ENCODE measurements at regions not wholly inside any gene's neighbourhood (a gene's known extent, or its start where the extent isn't known, plus 50 kb on each side); places are given as distances from the start of the nearest gene placed in this dataset.

- TF ChIP-seq CREB5 (CRISPR knock-in tag; IDR thresholded peaks at IDR 0.05; ENCODE audit: low read depth) = no peak
- no peak for TF ChIP-seq ARNTL (CRISPR knock-in tag; IDR thresholded peaks at IDR 0.05; ENCODE audit: borderline replicate concordance, low read depth)
- TF ChIP-seq ZNF565 (CRISPR knock-in tag; conservative IDR thresholded peaks at IDR 0.05; ENCODE audit: low read depth) = no peak
- TF ChIP-seq RARB (CRISPR knock-in tag; IDR thresholded peaks at IDR 0.05) = no peak
- no peak for TF ChIP-seq ESRRG (CRISPR knock-in tag; IDR thresholded peaks at IDR 0.05)
- TF ChIP-seq, protein P1, sequence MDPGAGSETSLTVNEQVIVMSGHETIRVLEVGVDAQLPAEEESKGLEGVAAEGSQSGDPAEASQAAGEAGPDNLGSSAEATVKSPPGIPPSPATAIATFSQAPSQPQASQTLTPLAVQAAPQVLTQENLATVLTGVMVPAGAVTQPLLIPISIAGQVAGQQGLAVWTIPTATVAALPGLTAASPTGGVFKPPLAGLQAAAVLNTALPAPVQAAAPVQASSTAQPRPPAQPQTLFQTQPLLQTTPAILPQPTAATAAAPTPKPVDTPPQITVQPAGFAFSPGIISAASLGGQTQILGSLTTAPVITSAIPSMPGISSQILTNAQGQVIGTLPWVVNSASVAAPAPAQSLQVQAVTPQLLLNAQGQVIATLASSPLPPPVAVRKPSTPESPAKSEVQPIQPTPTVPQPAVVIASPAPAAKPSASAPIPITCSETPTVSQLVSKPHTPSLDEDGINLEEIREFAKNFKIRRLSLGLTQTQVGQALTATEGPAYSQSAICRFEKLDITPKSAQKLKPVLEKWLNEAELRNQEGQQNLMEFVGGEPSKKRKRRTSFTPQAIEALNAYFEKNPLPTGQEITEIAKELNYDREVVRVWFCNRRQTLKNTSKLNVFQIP (CRISPR knock-in tag; IDR thresholded peaks at IDR 0.05; ENCODE audit: borderline replicate concordance, low read depth) = no peak
- no peak for TF ChIP-seq OSR1 (CRISPR knock-in tag; IDR thresholded peaks at IDR 0.05)
- TF ChIP-seq, protein P2, sequence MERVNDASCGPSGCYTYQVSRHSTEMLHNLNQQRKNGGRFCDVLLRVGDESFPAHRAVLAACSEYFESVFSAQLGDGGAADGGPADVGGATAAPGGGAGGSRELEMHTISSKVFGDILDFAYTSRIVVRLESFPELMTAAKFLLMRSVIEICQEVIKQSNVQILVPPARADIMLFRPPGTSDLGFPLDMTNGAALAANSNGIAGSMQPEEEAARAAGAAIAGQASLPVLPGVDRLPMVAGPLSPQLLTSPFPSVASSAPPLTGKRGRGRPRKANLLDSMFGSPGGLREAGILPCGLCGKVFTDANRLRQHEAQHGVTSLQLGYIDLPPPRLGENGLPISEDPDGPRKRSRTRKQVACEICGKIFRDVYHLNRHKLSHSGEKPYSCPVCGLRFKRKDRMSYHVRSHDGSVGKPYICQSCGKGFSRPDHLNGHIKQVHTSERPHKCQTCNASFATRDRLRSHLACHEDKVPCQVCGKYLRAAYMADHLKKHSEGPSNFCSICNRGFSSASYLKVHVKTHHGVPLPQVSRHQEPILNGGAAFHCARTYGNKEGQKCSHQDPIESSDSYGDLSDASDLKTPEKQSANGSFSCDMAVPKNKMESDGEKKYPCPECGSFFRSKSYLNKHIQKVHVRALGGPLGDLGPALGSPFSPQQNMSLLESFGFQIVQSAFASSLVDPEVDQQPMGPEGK (CRISPR knock-in tag; IDR thresholded peaks at IDR 0.05; ENCODE audit: borderline replicate concordance) = no peak
- TF ChIP-seq ISL1 (CRISPR knock-in tag; IDR thresholded peaks at IDR 0.05) = no peak
- no peak for TF ChIP-seq TSHZ2 (CRISPR knock-in tag; IDR thresholded peaks at IDR 0.05)
- no peak for TF ChIP-seq ZFP3 (CRISPR knock-in tag; IDR thresholded peaks at IDR 0.05)
- no peak for TF ChIP-seq PPARA (CRISPR knock-in tag; IDR thresholded peaks at IDR 0.05; ENCODE audit: borderline replicate concordance)
- TF ChIP-seq TCF4 (CRISPR knock-in tag; IDR thresholded peaks at IDR 0.05; ENCODE audit: borderline replicate concordance) = no peak
- ATAC-seq = no peak
Measured at GRCh38 chr11:134578807-134579723, 167.0 kb upstream of the B3GAT1 start.

DNA sequence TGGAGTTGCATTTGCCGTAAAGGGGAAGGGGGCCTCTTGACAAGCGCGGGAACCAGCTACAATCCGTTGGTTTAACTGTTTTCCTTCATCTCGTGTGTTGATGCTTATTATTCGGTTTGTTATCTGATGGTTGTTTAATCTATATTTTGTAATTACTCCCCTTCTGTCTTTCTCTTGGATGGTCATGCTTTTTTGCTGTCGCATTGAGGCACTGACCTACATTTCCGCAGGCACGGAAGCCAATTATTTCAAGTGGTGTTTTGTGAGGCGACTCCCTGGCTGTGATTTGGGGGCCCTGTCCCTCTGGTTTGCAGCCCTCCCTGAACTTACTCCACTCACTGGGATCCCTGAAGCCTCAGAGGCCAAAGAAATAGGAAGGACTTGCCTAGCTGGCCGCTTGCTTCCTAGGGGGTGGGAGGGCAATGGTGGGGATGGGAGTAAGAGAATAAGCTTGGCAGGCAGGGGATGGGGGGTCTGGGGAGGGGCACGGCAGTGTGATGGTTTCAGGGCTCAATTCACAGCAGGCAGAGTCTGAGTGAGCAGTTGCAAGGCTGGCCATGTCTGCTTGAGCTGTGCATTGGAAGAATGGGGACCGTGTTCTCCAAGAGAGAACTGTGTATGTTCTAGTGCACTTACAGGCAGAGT lies 165.8 kb upstream of the B3GAT1 start:
- no peak for TF ChIP-seq SNAI2 (CRISPR knock-in tag; IDR thresholded peaks at IDR 0.05)
- TF ChIP-seq ISL1 (CRISPR knock-in tag; IDR thresholded peaks at IDR 0.05) = no peak
- no peak for TF ChIP-seq PPARA (CRISPR knock-in tag; IDR thresholded peaks at IDR 0.05; ENCODE audit: borderline replicate concordance)
- TF ChIP-seq TSHZ2 (CRISPR knock-in tag; IDR thresholded peaks at IDR 0.05) = no peak
- no peak for TF ChIP-seq ZFP30 (CRISPR knock-in tag; IDR thresholded peaks at IDR 0.05)
- TF ChIP-seq ZNF565 (CRISPR knock-in tag; conservative IDR thresholded peaks at IDR 0.05; ENCODE audit: low read depth) = no peak
- no peak for TF ChIP-seq ZNF70 (CRISPR knock-in tag; IDR thresholded peaks at IDR 0.05)
- TF ChIP-seq RARB (CRISPR knock-in tag; IDR thresholded peaks at IDR 0.05) = no peak
- TF ChIP-seq ZFP3 (CRISPR knock-in tag; IDR thresholded peaks at IDR 0.05) = no peak
- TF ChIP-seq GLIS3 (CRISPR knock-in tag; IDR thresholded peaks at IDR 0.05) = no peak
- ATAC-seq = no peak
